ENCODE measurements at regions not wholly inside any gene's neighbourhood (a gene's known extent, or its start where the extent isn't known, plus 50 kb on each side); places are given as distances from the start of the nearest gene placed in this dataset.

DNA sequence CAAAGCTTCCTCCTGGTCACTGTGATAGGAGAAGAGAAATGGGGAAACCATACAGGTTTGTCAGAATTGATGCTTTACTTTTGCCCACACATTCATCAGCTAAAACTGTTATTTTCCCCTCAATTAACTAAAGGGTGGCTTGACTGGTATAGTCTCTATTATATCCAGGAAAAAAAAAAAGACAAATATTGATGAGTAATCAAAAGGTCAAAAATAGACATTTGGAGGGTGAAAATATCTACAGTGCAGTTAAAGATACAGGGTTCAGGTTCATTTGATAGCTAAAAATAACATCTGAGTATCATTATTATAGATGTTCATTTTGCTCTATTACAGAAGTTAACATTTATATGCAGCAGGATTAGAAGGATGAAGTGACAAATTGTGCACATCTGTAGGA is 577.6 kb upstream of the FAM98A start:
- Mint-ChIP-seq H3K27me3 (ENCODE audit: insufficient read depth, unreplicated experiment) (peaks cover 6% of the 10 kb centered on the region), H3K4me1 (ENCODE audit: low read depth, unreplicated experiment) (no peaks in the 10 kb centered on the region), H3K9me3 (ENCODE audit: unreplicated experiment) (no peaks in the 10 kb centered on the region), H3K27ac (ENCODE audit: unreplicated experiment) (no peak overlapping the region), H3K4me3 (ENCODE audit: unreplicated experiment) (no peak overlapping the region), H3K36me3 (ENCODE audit: insufficient read depth, unreplicated experiment) (no peaks in the 10 kb centered on the region)
- Histone ChIP-seq H3K4me1 (no peaks in the 10 kb centered on the region), H3K9me3 (no peaks in the 10 kb centered on the region), H3K36me3 (ENCODE audit: control insufficient read depth, insufficient read depth, low read length) (no peaks in the 10 kb centered on the region), H3K4me3 (ENCODE audit: low read depth, low read length) (no peak overlapping the region), H3K27me3 (replicated peaks; ENCODE audit: control insufficient read depth, insufficient read depth, low read length) (no peaks in the 10 kb centered on the region)
- ChIA-PET CTCF (no interaction called here), POLR2A (no interaction called here)
- DNase-seq: no peak
- BruUV-seq (replicated peaks): no TSS peak
- intact Hi-C loops (cut with micrococcal nuclease; ENCODE audit: unreplicated experiment): no loop called here
- TF ChIP-seq, protein P1, sequence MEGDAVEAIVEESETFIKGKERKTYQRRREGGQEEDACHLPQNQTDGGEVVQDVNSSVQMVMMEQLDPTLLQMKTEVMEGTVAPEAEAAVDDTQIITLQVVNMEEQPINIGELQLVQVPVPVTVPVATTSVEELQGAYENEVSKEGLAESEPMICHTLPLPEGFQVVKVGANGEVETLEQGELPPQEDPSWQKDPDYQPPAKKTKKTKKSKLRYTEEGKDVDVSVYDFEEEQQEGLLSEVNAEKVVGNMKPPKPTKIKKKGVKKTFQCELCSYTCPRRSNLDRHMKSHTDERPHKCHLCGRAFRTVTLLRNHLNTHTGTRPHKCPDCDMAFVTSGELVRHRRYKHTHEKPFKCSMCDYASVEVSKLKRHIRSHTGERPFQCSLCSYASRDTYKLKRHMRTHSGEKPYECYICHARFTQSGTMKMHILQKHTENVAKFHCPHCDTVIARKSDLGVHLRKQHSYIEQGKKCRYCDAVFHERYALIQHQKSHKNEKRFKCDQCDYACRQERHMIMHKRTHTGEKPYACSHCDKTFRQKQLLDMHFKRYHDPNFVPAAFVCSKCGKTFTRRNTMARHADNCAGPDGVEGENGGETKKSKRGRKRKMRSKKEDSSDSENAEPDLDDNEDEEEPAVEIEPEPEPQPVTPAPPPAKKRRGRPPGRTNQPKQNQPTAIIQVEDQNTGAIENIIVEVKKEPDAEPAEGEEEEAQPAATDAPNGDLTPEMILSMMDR (IDR thresholded peaks at IDR 0.05; ENCODE audit: insufficient read depth in 1 of 2, low read depth in 1 of 2, low read length in 1 of 2, severe bottlenecking in 1 of 2, unreplicated experiment in 1 of 2): no peak

GRCh38 chr2:34174506-34174905 is 575.4 kb upstream of the FAM98A start:
- Mint-ChIP-seq H3K4me3 (ENCODE audit: unreplicated experiment) (no peak overlapping the region), H3K4me1 (ENCODE audit: low read depth, unreplicated experiment) (no peaks in the 10 kb centered on the region), H3K27ac (ENCODE audit: unreplicated experiment) (no peak overlapping the region), H3K27me3 (ENCODE audit: insufficient read depth, unreplicated experiment) (peaks cover 6% of the 10 kb centered on the region), H3K9me3 (ENCODE audit: unreplicated experiment) (no peaks in the 10 kb centered on the region), H3K36me3 (ENCODE audit: insufficient read depth, unreplicated experiment) (no peaks in the 10 kb centered on the region)
- no peak for DNase-seq
- Histone ChIP-seq H3K4me3 (ENCODE audit: low read depth, low read length) (no peak overlapping the region), H3K36me3 (ENCODE audit: control insufficient read depth, insufficient read depth, low read length) (no peaks in the 10 kb centered on the region), H3K9me3 (no peaks in the 10 kb centered on the region), H3K27me3 (replicated peaks; ENCODE audit: control insufficient read depth, insufficient read depth, low read length) (no peaks in the 10 kb centered on the region), H3K4me1 (no peaks in the 10 kb centered on the region)
- POLR2A ChIA-PET: no interaction called here
- TF ChIP-seq, protein P1 (IDR thresholded peaks at IDR 0.05; ENCODE audit: insufficient read depth in 1 of 2, low read depth in 1 of 2, low read length in 1 of 2, severe bottlenecking in 1 of 2, unreplicated experiment in 1 of 2): no peak
- intact Hi-C loops (cut with micrococcal nuclease; ENCODE audit: unreplicated experiment): no loop called here
- CTCF ChIA-PET: no interaction called here
- BruUV-seq (replicated peaks): no TSS peak

DNA sequence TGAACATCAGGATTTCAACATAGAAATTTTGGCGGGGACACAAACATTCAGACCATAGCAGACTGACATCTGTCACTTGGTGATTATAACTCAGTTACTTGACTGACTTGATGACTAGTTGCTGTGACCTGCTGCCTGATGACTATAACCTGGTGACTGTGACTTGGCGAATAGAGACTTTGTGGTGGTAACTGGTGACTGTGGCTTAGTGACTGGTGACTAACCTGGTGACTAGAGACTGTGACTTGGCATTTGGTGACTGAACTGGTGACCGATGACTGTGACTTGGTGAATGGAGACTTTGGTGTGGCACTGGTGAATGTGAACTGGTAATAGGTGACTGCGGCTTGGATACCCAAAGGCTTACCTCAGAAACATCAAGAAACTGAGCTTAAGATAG is 563.1 kb upstream of the FAM98A start:
- Mint-ChIP-seq H3K4me1 (ENCODE audit: low read depth, unreplicated experiment) (no peaks in the 10 kb centered on the region), H3K27ac (ENCODE audit: unreplicated experiment) (no peak overlapping the region), H3K9me3 (ENCODE audit: unreplicated experiment) (no peaks in the 10 kb centered on the region), H3K27me3 (ENCODE audit: insufficient read depth, unreplicated experiment) (peaks cover 12% of the 10 kb centered on the region), H3K4me3 (ENCODE audit: unreplicated experiment) (no peak overlapping the region), H3K36me3 (ENCODE audit: insufficient read depth, unreplicated experiment) (no peaks in the 10 kb centered on the region)
- Histone ChIP-seq H3K36me3 (ENCODE audit: control insufficient read depth, insufficient read depth, low read length) (no peaks in the 10 kb centered on the region), H3K4me1 (no peaks in the 10 kb centered on the region), H3K4me3 (ENCODE audit: low read depth, low read length) (no peak overlapping the region), H3K27me3 (replicated peaks; ENCODE audit: control insufficient read depth, insufficient read depth, low read length) (no peaks in the 10 kb centered on the region), H3K9me3 (no peaks in the 10 kb centered on the region)
- intact Hi-C loops (cut with micrococcal nuclease; ENCODE audit: unreplicated experiment): no loop called here
- POLR2A ChIA-PET: no interaction called here
- no TSS peak for BruUV-seq (replicated peaks)
- CTCF ChIA-PET: no interaction called here
- TF ChIP-seq, protein P1 (IDR thresholded peaks at IDR 0.05; ENCODE audit: insufficient read depth in 1 of 2, low read depth in 1 of 2, low read length in 1 of 2, severe bottlenecking in 1 of 2, unreplicated experiment in 1 of 2): no peak
- no peak for DNase-seq

Measured in Caco-2 (cell line).